Skeletal muscle tissue (tissue), 3 donors: ENCODE measurements at regions not wholly inside any gene's neighbourhood (a gene's known extent, or its start where the extent isn't known, plus 50 kb on each side); places are given as distances from the start of the nearest gene placed in this dataset.
"Not testable (repeated sequence)": the region's sequence is repeated elsewhere in the genome, so short reads cannot be mapped to it uniquely, and the experiment has no call there.

Experiments used
- H3K27ac ChIP-seq: one replicate; pipeline ENCODE4 v1.7.0; 2013; ENCODE audit warnings: mild to moderate bottlenecking, low read depth, low read length, inconsistent platforms
- H3K27me3 ChIP-seq, 3 donors: one replicate each; pipeline ENCODE4 v1.7.0; 2013; ENCODE audit warnings: low read length in 3 of 3; ENCODE audit not compliant: control insufficient read depth in 3 of 3, insufficient read depth in 3 of 3
- H3K36me3 ChIP-seq, 3 donors: one replicate each; pipeline ENCODE4 v1.7.0; 2013; ENCODE audit warnings: low read length in 3 of 3; ENCODE audit not compliant: control insufficient read depth in 3 of 3, insufficient read depth in 3 of 3
- H3K4me1 ChIP-seq, 3 donors: one replicate each; pipeline ENCODE4 v1.7.0; 2013; ENCODE audit warnings: low read length in 3 of 3, mild to moderate bottlenecking in 3 of 3; ENCODE audit not compliant: control insufficient read depth in 3 of 3, insufficient read depth in 3 of 3
- H3K4me3 ChIP-seq, 3 donors: one replicate each; pipeline ENCODE4 v1.7.0; 2013; ENCODE audit warnings: low read length in 3 of 3
- H3K9ac ChIP-seq, 3 donors: one replicate each; pipeline ENCODE4 v1.7.0; 2013; ENCODE audit warnings: low read length in 3 of 3, mild to moderate bottlenecking in 3 of 3, moderate library complexity in 2 of 3, low read depth in 1 of 3
- H3K9me3 ChIP-seq, 3 donors: one replicate each; pipeline ENCODE4 v1.7.0; 2013; ENCODE audit warnings: low read length in 3 of 3; ENCODE audit not compliant: control insufficient read depth in 3 of 3
- donor health status: Osteomylitis.

DNA sequence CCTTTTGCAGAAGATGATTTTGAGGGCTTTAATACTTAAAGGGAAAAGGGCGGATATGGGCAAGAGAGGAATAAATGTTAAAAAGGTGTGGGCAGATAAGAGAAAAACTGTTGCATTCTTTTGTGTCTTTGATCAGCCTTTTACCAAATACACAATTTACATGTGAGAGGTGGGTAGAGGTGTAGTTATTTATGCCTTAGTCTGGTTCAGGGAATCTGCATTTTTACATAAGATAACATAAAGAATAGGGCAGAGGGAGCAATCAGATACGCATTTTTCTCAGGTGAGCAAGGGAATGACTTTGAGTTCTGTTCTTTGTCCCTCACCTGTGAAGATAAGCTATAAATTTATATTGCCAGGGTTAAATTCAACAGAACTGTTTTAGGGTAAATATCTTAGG is 708.4 kb upstream of the SLITRK1 start:
- Histone ChIP-seq H3K4me1 (no peaks in the 10 kb centered on the region), H3K27ac (no peak overlapping the region), H3K36me3 (no peaks in the 10 kb centered on the region), H3K9me3 (no peaks in the 10 kb centered on the region), H3K27me3 (no peaks in the 10 kb centered on the region), H3K9ac (no peak overlapping the region), H3K4me3 (no peak overlapping the region)

DNA sequence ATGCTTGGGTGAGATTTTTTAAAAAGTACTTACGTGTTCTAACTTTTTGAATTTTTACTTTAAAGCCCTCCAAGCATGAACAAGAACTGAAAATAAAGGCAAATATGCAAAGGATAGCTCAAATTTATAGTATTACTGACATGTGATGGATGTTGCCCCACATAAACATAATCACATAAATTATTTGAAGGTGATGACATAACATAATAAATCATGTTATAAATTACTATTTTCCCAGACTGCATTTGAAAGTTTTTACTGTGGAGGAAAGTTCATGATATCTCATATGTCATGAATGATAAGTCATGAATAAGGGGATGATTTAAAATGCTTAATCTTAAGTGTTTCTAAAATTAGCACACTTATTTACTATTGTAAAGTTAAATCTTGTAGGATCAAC is 705.7 kb upstream of the SLITRK1 start:
- H3K4me1 ChIP-seq, result no peaks in the 10 kb centered on the region
- H3K9ac ChIP-seq, result no peak overlapping the region
- no peak overlapping the region for H3K4me3 ChIP-seq
- H3K27ac ChIP-seq, result no peak overlapping the region
- H3K27me3 ChIP-seq, result no peaks in the 10 kb centered on the region
- H3K9me3 ChIP-seq, result no peaks in the 10 kb centered on the region
- no peaks in the 10 kb centered on the region for H3K36me3 ChIP-seq

DNA sequence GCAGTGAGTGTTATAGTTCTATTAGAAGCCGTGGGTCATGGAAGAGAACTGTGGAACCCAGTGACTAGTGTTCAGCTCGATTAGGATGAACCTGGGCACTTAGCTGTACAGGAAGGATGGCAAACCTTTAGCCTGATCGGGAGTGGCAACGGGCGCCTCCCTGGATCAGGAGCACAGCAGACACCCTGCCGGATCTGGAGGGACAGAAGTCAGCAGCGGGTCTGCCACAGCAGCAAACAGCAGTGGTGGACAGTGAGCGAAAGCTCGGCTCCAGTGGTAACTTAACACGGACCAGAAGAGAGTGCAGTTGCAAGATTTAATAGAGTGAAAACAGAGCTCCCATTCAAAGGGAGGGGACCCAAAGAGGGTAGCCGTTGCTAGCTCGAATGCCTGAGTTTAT is 697.6 kb upstream of the SLITRK1 start:
- H3K4me1 ChIP-seq, H3K4me3 ChIP-seq, H3K36me3 ChIP-seq, H3K9ac ChIP-seq, H3K27ac ChIP-seq, H3K27me3 ChIP-seq, H3K9me3 ChIP-seq: not testable (repeated sequence)

DNA sequence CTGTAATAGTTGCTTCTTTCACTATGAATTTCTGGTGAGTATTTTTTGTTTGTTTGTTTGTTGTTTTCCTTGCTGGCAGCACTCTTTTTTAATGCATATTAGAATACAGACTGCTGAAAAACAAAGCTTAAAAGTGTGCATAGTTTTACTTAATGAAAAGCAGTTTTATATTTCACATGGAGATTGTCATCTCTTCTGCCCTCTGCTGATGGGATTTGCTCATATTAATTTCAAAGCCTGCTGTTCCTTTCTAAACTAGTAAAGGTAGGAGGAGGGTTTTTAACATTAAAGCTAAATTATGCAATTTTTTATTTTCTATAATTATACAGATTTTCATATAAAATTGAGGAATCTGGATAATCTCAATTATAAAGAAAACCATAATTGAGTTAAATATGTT is 692.6 kb upstream of the SLITRK1 start:
- Histone ChIP-seq H3K36me3 (no peaks in the 10 kb centered on the region), H3K9ac (no peak overlapping the region), H3K4me1 (no peaks in the 10 kb centered on the region), H3K9me3 (no peaks in the 10 kb centered on the region), H3K4me3 (no peak overlapping the region), H3K27me3 (no peaks in the 10 kb centered on the region), H3K27ac (no peak overlapping the region)

DNA sequence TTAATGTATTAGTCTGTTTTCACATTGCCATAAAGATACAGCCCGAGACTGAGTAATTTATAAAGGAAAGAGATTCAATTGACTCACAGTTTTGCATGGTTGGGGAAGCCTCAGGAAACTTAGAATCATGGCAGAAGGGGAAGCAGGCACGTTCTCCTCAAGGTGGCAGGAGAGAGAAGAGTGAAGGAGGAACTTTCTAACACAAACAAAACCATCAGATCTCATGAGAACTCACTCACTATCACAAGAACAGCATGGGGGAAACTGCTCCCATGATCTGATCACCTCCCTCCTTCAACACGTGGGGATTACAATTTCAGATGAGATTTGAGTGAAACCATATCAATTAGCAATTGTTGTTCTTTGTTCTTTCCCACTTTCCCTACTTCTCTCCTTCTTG is 689.0 kb upstream of the SLITRK1 start:
- Histone ChIP-seq H3K4me1 (no peaks in the 10 kb centered on the region), H3K9me3 (no peaks in the 10 kb centered on the region)

DNA sequence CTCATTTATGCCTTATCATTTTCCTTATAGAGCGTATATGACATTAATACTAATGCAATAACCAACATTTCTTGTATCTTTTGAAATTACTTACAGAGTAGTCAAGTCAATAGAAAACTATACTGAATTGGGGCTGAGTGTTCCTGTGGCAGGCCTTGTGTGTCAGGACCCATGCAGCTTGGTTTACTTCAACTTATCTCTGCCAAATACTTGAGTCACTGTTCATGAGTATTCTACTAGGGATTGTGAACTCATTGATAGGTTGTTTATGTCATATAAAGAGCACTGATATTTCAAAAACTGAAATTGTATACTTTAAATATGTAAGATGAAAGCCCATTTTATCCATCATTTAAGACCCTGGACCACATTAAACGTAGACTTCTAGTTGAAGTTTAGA is 688.6 kb upstream of the SLITRK1 start:
- no peaks in the 10 kb centered on the region for H3K9me3 ChIP-seq
- H3K4me1 ChIP-seq, result no peaks in the 10 kb centered on the region
- H3K27me3 ChIP-seq, result no peaks in the 10 kb centered on the region
- H3K36me3 ChIP-seq, result no peaks in the 10 kb centered on the region
- no peak overlapping the region for H3K27ac ChIP-seq
- no peak overlapping the region for H3K4me3 ChIP-seq
- no peak overlapping the region for H3K9ac ChIP-seq

More for the DNA sequence above, 689.0 kb upstream of the SLITRK1 start:
- no peaks in the 10 kb centered on the region for H3K36me3 ChIP-seq
- no peak overlapping the region for H3K9ac ChIP-seq
- no peaks in the 10 kb centered on the region for H3K27me3 ChIP-seq
- H3K4me3 ChIP-seq, result no peak overlapping the region
- no peak overlapping the region for H3K27ac ChIP-seq

DNA sequence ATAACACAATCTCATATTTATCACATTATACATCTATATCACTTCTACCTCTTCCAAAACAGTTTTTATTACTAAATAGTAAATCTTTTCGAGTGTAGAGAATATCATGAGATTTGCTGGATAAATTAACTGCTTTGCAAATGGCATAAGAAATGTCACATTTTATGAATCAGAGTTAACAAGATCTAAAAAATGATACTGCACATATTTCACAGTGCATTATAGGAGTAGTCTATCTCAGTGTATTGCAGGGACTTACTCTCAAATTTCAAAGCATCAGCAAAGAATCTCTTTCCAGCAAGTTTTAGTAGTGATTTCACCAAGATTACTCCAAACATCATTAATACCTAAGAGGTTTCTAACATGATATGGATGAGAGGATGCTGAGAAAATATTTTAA is 687.1 kb upstream of the SLITRK1 start:
- no peak overlapping the region for H3K27ac ChIP-seq
- H3K4me1 ChIP-seq, result no peaks in the 10 kb centered on the region
- H3K36me3 ChIP-seq, result no peaks in the 10 kb centered on the region
- no peak overlapping the region for H3K9ac ChIP-seq
- H3K9me3 ChIP-seq, result no peaks in the 10 kb centered on the region
- no peaks in the 10 kb centered on the region for H3K27me3 ChIP-seq
- H3K4me3 ChIP-seq, result no peak overlapping the region

DNA sequence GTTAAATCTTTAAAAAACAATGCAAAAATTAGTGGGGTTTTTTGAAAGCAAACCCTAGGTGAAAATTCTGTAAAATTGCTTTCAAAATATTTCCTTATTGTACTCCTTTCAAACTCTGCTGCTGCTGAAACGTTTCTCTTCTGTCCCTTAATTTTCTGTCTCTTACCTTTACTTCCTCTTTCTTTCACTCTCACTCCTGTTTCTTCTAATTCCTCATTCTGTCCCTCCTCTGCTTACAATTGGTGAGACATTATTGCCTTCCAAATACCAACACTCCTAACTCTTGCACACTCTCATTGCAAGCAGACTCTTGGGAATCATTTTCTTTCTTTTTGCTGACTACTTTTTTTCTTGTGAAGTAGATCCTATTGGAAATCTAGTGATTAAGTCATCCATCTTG is 685.6 kb upstream of the SLITRK1 start:
- H3K9ac ChIP-seq, result no peak overlapping the region
- H3K4me1 ChIP-seq, result no peaks in the 10 kb centered on the region
- H3K27me3 ChIP-seq, result no peaks in the 10 kb centered on the region
- no peak overlapping the region for H3K4me3 ChIP-seq
- no peaks in the 10 kb centered on the region for H3K9me3 ChIP-seq
- no peak overlapping the region for H3K27ac ChIP-seq
- no peaks in the 10 kb centered on the region for H3K36me3 ChIP-seq

DNA sequence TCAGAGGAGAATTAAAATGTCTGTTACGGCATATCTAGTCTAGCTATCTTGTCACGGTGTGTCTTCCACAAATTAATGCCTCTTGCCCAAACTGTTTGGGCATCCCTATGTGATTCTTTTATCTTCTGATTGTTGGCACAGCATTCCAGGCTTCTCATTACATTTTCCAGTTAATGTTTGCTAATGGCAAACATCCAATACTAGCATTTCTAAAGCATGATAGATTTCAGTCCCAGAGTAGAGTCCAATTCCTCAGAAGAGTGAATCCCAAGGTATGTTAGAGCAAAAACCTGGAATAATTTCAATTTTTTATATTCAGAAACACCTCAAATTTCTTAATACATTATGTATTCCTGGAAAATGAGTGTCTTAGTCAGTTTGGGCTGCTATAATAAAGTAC is 684.5 kb upstream of the SLITRK1 start:
- Histone ChIP-seq H3K27me3 (no peaks in the 10 kb centered on the region), H3K4me3 (no peak overlapping the region), H3K36me3 (no peaks in the 10 kb centered on the region), H3K27ac (no peak overlapping the region), H3K4me1 (no peaks in the 10 kb centered on the region), H3K9me3 (no peaks in the 10 kb centered on the region), H3K9ac (no peak overlapping the region)

DNA sequence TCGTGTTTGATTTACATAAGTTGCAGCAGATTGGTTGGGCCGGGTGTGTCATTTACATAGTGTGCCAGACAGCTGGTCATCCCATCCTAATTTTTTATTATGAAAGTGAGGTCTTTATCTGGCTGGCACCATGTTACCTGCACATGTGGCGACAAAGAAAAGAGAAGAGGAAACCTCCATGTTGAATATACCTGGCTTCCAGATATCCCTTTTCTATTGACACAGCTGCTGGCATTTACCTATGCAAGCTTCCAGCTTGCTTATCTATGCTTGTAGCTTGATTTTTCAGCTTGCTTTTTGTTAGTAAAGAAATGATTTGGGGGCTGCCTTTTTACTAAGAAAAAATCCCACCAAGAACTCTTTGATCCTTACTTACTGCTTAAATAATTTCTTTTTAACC is 681.3 kb upstream of the SLITRK1 start:
- Histone ChIP-seq H3K4me1 (no peaks in the 10 kb centered on the region), H3K4me3 (no peak overlapping the region), H3K9ac (no peak overlapping the region), H3K27me3 (no peaks in the 10 kb centered on the region), H3K36me3 (no peaks in the 10 kb centered on the region), H3K9me3 (no peaks in the 10 kb centered on the region), H3K27ac (no peak overlapping the region)

DNA sequence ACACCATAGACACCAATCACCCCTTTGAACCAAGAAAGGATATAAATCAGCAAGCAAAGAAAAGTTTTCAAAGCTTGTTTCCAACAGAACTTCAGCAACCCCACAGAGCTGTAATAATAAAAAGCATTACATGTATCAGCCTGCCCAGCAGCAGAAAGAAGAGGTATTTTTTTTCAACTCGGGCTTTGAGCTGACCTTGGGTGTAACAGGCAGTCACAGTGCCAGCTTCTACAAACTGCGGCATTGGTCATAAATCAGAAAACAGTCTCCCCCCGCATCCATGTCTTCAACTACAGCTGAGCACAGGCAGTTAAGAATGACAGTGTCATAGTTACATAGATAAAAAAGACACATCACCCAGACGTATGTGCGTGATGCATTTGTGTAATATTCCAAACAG is 671.0 kb upstream of the SLITRK1 start:
- no peaks in the 10 kb centered on the region for H3K27me3 ChIP-seq
- H3K9me3 ChIP-seq, result no peaks in the 10 kb centered on the region
- H3K9ac ChIP-seq, result no peak overlapping the region
- H3K27ac ChIP-seq, result no peak overlapping the region
- H3K36me3 ChIP-seq, result no peaks in the 10 kb centered on the region
- H3K4me3 ChIP-seq, result no peak overlapping the region
- H3K4me1 ChIP-seq, result no peaks in the 10 kb centered on the region
